SK-MEL-5 (cell line): ENCODE measurements at regions not wholly inside any gene's neighbourhood (a gene's known extent, or its start where the extent isn't known, plus 50 kb on each side); places are given as distances from the start of the nearest gene placed in this dataset.

ENCODE experiments used
- DNase-seq: peaks from one replicate; pipeline ENCODE4 v3.0.0-alpha.2; 2016; ENCODE audit warnings: low read depth, low spot score
- in situ Hi-C: cut with HindIII; loops from 2 replicates; pipeline ENCODE4 v1.10.0; 2016; ENCODE audit warnings: low sequenced_read_pairs, high pct_unique_total_duplicates, low pct_unique_long_range_greater_than_20kb

DNA sequence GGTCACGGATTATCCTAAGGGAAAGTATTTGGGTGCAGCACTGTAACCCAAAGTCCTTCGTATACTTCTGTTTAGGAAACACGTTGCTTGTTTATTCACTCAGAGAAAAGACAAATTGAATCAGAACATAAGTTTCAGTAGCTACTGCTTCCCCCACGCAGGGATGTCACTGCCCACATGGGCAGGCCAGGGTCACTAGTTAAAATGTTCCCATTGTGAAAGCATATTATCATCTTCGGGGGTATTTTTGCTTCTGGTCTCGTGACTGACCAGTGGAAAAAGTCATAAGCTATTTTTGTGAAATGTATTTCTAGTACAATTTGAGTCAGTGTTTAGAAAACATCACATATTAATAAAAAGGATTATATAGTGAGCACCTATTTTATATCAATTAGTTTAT is 377.8 kb downstream of the PCDH7 start:
- in situ Hi-C loops: no loop called here
- DNase-seq: no peak

DNA sequence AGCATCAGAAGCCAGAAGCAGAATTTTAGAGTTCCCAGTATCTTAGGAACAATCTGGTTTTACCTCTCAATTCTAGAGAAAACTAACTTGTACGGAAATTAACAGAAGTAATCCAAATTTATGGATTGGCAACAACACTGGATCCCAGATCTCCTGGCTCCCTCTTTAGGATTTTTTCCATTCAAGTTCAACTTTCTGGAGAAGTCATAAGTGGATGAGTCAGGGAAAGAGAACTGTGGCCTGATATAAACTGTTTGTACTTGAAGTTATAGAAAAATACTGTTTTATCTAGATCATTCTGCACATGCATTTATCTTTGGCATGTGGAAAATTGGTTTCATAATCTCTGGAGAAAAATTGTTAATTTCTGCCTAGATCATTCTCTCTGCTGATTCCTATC is 380.4 kb downstream of the PCDH7 start:
- no peak for DNase-seq
- in situ Hi-C loops: no loop called here

DNA sequence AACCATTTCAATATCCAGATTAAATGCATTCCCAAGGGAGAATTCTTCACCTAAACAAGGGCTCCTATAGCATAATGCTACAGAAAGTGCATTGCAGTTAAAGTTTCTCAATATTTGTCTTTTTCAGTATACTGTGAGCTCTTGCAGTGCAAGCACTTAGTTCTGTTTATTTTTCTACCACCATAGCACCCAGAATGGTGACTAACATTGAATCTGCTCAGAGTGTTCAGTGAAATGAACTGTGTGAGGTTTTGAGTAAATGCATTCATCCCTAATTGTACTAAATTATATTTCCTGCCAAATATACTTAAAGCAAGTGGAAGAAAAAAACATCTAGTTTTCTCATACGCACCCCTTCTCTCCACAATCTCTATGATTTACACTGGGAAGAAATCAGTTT is 383.9 kb downstream of the PCDH7 start:
- in situ Hi-C loops: no loop called here
- DNase-seq: no peak

DNA sequence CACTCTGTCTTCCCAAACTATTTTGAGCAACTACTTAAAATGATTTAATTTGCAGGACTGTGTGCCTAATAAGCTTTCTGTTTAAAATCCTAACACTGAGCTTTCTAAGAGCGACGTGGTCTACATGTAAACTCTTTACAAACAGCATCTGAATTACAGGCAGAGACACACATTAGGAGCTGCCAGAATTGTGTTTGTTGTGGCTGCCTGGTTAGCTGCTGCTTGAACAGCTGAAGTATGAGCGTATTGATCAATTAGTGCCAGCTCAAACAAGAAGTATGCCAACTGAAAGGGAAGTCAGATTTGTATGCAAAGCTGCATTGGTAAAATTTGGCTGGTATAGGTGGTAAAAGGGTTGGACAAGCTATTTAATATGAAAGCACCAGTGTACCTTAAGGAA is 384.4 kb downstream of the PCDH7 start:
- DNase-seq: no peak
- in situ Hi-C loops: no loop called here

DNA sequence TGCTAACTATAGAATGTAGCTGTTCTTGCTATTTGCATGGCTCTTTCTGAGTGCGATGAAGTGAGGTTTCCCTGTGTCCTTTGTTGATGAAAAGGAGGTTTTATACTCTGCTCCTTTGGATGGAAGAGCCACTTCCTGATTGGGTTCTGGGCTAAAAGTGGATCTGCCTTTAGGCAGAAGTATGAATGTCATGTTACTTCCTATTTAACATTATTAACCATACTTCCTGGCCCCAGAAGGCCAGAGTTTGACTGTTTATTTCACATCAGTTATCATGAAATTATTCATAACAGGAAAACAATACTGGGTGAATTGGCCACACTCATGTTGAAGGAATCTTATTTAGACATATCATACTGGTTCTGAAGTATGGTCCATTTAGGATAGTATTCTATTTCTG is 386.2 kb downstream of the PCDH7 start:
- in situ Hi-C loops: no loop called here
- peak; percentile 92 for DNase-seq

DNA sequence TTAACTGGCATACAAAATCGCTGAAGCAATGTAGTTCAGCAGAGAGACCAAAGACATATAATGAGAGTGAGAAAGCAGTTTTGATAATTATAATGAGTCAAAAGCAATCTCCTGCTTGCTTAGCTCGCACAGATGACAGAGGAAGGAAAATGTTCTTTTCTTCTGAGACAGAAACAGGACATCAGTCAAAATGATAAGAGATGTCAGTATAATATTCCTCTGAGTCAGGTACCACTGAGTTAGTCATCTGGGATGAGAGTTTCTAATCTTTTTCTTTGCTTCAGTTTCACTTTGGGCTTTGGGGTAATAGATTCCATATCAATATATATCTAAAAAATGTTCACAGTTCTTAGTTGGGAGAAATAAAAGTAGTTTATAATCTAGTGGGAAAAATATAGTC is 387.2 kb downstream of the PCDH7 start:
- DNase-seq: no peak
- in situ Hi-C loops: no loop called here

DNA sequence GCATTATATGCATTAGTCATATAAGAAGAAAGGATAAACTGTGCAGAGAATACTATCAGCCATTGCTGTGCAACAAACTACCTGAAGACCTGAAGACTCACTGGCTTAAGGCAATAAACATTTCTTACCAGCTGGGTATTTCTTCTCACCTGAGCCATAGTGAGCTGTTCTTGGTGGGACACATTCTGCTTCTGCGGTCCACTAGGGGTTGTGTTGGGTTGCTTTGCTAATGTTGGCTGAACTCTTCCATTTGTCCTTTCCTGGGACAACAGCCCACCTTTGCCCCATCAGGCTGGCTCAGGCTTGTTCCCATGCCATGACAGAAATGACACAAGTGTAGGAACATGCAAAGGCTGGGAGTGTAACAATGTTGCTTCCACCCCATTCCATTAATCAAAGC is 388.6 kb downstream of the PCDH7 start:
- DNase-seq: no peak
- in situ Hi-C loops: no loop called here

DNA sequence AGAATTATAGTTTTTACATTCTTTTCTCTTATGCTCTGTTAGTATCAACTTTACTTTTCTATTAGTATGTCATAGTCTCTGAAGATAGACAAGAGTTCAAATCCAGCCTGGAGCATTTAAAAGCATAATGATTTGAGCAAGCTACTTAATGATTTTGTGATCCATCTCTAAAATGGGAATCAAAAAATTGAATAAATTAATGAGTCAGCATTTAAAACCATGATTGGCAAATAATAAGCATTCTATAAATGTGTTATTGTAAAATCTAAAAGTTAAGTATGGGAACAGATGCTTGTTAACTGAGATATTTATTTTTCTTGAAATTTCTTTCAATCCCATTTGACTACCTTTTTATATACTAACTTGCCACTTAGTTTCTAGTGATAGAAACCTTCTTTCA is 391.6 kb downstream of the PCDH7 start:
- DNase-seq: no peak
- in situ Hi-C loops: no loop called here

DNA sequence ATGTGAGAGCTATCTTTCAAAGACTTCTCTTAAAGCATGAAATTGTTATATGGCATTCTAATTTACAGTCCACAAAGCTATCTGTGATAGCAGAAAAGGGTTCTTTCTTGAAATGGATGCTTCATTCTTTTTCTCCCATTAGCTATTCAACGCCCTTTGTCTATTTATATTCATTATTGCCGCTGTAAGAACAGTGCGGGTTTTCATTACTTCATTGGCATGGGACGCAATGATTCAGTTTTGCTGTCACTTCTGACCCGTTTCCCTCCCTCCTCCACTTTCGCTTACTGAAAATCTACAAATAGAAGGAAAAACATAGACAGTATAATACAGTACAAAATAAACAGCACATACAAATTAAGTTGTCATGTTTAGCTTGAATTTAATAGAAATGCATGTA is 394.6 kb downstream of the PCDH7 start:
- in situ Hi-C loops: no loop called here
- peak; percentile 80 for DNase-seq

DNA sequence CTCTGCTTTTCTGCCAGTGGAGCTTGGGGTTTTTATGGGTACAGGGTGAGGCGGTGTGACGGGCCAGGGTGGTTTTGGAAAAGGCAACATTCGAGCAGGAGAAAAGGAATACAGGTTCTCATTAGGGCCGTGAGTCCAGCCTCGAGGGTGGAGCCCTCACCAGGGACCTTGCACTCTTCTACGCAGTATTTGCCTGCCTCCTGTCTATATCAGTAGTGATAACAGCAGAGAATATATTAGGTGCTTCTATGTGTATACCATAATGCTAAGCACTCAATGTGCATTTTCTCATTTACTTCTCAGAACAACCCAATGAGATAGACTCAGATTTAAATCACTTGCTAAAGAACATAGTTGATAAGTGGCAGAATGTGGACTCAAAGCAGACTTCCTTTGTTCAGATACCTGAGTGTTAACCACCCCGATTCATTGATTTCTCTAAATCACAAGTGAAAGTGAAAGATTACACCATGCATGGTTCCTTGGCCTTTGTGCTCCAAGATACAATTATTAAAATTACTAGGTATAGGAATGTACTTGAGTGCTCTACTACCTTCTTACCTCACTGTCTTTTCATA is 403.9 kb downstream of the PCDH7 start:
- in situ Hi-C loops: no loop called here
- no peak for DNase-seq

DNA sequence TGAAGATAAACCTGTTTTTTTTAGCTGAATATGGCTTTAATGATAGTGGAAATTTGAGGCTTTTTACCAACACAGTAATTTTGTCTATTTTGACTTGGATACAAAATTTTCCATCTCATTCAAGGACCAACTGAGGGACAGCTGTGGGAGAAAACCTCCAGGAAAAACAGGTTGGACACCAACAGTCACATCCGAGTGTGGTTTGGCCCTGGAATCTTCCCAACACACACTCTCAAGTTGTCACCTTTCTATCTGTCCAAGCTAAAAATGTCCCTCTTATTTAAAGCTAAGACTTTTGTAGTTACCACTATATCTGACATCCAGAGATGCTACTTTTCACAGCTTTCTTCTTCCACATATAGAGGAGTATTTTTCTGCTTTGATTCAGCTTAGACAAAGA is 404.9 kb downstream of the PCDH7 start:
- no peak for DNase-seq
- in situ Hi-C loops: no loop called here

DNA sequence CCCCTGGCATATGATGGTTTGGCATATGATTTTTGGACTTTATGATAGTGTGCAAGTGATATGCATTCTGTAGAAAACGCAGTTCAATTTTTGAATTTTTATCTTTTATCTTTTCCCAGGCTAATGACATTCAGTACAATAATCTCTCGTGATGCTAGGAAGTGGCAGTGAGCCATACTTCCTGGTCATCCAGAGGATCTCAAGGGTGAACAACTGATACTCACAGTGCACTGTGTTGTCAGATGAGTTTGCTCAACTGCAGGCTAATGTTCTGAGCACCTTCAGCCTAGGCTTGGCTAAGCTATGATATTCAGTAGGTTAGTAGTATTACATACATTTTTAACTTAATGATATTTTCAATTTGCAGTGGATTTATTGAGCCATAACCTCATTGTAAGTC is 405.3 kb downstream of the PCDH7 start:
- no peak for DNase-seq
- in situ Hi-C loops: no loop called here

DNA sequence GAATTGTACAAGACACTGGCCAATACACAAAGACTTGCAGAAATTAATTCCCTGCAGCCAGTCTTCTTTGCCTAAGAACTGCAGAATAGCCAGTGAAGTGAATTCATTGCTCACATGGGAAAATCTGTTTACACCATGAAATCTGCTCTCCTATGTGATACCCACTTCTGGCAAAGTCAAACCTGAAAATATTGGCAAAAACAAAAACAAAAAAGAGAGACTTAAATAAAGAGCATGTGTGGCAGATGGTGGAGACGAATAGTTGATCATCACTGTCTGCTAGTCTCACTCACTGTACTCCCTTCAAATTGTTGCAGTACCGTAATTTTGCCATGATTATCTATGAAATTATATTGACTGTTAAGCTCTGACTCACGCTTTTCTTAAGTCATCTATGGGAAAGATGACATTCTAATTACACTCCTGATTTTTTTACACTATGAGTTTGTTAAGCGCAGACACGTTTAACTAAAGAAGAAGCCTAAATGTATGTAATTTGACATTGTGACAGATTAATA is 406.8 kb downstream of the PCDH7 start:
- no peak for DNase-seq
- in situ Hi-C loops: no loop called here

DNA sequence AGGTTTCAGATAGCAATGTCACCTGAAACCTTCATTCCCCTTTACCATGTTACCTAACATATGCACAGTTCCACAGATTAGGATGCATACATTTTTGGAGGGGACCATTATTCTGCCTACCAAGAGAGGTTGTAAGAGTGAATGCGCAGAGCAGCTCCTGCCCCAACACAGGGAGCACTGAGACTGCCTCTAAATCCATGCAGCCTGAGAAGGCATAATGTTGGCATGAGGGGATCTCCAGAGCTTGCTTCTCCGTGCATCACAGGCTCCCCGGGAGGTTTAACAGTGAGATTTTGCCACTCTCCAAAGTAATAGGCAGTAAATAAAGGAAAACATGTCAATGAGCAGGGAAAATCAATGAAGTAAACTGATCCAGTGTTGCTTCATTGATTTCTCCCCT is 410.8 kb downstream of the PCDH7 start:
- in situ Hi-C loops: no loop called here

DNA sequence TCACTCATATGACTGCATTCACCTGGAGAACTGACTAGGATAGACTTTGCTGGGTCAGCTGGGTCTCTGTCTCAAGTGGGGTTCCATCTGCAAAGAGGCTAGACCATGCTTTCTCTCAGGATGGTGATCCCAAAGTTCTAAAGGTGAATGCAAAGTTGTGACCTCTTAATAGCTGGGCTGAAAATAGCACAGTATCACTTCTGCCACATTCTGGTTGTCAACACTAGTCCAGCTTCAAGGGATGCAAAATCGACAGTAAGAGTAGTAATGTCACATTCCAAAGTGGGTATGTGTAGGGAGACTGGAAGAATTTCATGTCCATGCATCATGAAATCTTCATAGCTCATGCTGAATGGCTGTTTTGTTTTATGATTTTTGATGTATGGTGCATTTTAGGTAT is 414.6 kb downstream of the PCDH7 start:
- no peak for DNase-seq
- in situ Hi-C loops: no loop called here

More for the DNA sequence above, 410.8 kb downstream of the PCDH7 start:
- no peak for DNase-seq

DNA sequence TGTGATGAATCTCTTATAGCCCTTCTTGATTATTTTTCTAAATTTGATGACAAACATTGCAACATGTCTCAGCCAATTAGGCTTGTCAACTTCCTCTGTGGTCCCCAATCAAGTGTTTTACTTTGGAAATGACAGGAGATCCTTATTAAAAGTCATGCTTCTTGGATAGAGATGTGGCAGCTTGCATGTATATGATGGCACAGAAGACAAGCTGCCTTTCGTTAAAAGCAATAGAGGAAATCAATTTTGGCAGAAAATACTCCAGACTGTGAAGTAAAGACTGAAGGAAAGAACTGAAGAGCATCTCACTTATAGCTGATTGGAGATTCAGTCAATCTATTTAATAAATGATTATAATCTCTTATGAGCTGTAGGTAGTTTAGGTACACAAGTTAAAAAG is 419.6 kb downstream of the PCDH7 start:
- in situ Hi-C loops: no loop called here
- no peak for DNase-seq

DNA sequence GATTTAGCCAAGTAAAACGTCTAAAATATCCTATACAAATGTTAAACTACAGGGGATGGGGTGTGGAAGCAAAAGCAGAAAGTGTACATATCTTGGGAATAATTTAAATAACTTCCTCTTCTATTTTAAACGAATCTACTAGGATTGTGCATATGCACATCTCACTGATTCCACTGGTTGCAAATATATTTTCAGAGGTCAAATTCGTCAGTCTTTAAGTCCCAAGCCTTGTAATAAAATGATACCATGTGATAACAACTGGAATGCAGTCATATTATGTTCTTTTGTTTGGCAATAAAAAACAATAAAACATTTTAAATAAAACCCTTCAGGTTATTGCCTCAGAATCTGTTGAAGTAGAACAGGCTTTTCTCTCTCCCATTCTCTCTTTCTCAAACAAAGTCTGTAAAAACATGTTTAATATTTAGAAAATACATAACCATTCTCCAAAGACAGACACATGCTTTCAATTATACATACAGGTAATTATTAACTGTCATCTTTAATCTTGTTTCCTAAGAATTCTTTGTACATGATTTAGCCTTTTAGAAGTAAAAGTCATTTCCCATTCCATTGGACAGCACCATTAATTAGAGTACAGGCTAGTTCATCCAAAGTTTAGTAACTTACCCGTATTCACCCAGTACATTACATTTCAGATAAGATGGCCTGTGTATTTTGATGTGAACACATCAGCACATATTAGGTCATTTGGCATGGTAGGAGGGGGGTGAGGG is 421.1 kb downstream of the PCDH7 start:
- DNase-seq: no peak
- in situ Hi-C loops: no loop called here

DNA sequence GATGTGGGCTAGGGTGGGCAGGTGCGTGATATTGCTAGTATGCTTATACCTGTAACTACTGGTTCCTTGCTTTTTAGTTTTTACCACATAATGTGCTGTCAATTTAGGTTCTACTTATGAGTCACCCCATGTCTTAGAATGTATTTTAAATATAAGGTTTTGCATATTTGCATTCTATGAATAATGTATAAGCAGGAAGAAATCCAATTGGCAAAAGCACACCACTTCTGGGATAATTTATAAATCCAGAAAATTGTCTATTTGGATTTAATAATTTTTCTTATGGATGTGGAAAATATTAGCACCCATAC is 421.6 kb downstream of the PCDH7 start:
- DNase-seq: no peak
- in situ Hi-C loops: no loop called here

DNA sequence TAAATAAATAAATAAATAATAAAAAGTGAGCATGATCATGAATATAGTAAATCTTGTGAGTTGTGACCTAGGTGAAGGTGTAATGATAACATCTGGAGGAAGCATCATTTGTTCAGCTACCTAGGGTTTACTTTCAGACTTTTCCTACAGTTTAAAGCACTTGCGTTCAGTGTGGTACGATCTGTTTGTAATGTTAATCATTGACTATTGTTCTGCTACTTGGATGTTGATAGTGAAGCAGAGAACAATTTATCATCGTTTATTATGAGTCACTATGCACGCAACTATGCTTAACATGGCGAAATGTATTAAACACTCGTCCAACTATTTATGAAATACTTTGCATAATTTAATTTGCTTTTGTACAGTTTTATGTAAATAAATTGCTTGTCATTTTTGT is 426.2 kb downstream of the PCDH7 start:
- in situ Hi-C loops: no loop called here
- DNase-seq: no peak

DNA sequence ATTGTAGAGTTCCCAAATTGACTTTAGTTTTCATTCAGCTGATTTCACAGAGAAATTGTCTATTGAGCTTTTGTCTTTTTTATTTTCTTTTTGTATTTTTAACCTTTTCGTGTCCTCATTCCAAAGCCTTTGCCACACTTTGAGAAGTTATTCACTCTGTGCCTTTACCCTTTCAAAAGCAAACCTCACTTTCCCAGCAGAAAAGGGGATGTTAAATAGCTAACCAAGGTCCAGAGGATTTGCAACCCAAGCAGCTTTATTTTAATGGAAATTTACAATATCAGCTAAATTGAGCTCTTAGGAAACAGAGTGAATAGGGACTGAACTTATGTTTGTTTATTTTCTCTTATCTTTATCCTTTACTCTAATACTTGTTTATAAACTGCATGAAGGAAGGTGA is 428.8 kb downstream of the PCDH7 start:
- no peak for DNase-seq
- in situ Hi-C loops: no loop called here
